Naive B cell (primary cell): ENCODE measurements at regions not wholly inside any gene's neighbourhood (a gene's known extent, or its start where the extent isn't known, plus 50 kb on each side); places are given as distances from the start of the nearest gene placed in this dataset.
A peak's percentile ranks its signal among the peaks of the same experiment; 100 is the strongest.

Experiments used
- ATAC-seq, 2 donors: fragments of 150-1000 bp; cut with Tn5 transposase; 2 replicates each; pipeline ENCODE4 v1.10.0; 2021; ENCODE audit warnings: low read depth in 2 of 2, mild to moderate bottlenecking in 2 of 2, moderate library complexity in 2 of 2
- DNase-seq: peaks from one replicate; pipeline ENCODE4 v3.0.0; 2022
- H3K27ac Mint-ChIP-seq, 6 donors: one replicate each; pipeline ENCODE4 v1.8.0; 2020 to 2022; ENCODE audit warnings: mild to moderate bottlenecking in 6 of 6, mixed read lengths in 6 of 6, moderate library complexity in 5 of 6, inconsistent platforms in 2 of 6
- H3K27me3 Mint-ChIP-seq, 3 donors: one replicate each; pipeline ENCODE4 v1.8.0; 2021 to 2022; ENCODE audit warnings: mixed read lengths in 3 of 3, mild to moderate bottlenecking in 1 of 3
- H3K36me3 Mint-ChIP-seq, 2 donors: one replicate each; pipeline ENCODE4 v1.8.0; 2020 to 2022; ENCODE audit warnings: mixed read lengths in 2 of 2, inconsistent platforms in 1 of 2, mild to moderate bottlenecking in 1 of 2
- H3K4me1 Mint-ChIP-seq, 3 donors: one replicate each; pipeline ENCODE4 v1.8.0; 2020 to 2022; ENCODE audit warnings: mixed read lengths in 3 of 3, inconsistent platforms in 1 of 3, mild to moderate bottlenecking in 1 of 3, moderate library complexity in 1 of 3
- H3K4me3 Mint-ChIP-seq, 8 donors: one replicate each; pipeline ENCODE4 v1.8.0; 2020 to 2022; ENCODE audit warnings: mild to moderate bottlenecking in 8 of 8, mixed read lengths in 8 of 8, moderate library complexity in 8 of 8, inconsistent platforms in 2 of 8
- H3K9me3 Mint-ChIP-seq, 7 donors: one replicate each; pipeline ENCODE4 v1.8.0; 2020 to 2022; ENCODE audit warnings: mixed read lengths in 7 of 7, mild to moderate bottlenecking in 5 of 7, inconsistent platforms in 2 of 7, moderate library complexity in 1 of 7

GRCh38 chr20:39277185-39277584 is 315.0 kb downstream of the DHX35 start:
- Mint-ChIP-seq H3K36me3 (no peaks in the 10 kb centered on the region), H3K27ac (no peak overlapping the region), H3K4me1 (no peaks in the 10 kb centered on the region), H3K27me3 (peaks cover 9 to 17% (median 16%) of the 10 kb centered on the region in 3 donors), H3K9me3 (peaks cover 0 to 5% (median 3%) of the 10 kb centered on the region in 7 donors), H3K4me3 (no peak overlapping the region)
- ATAC-seq (no peak), DNase-seq (no peak)

DNA sequence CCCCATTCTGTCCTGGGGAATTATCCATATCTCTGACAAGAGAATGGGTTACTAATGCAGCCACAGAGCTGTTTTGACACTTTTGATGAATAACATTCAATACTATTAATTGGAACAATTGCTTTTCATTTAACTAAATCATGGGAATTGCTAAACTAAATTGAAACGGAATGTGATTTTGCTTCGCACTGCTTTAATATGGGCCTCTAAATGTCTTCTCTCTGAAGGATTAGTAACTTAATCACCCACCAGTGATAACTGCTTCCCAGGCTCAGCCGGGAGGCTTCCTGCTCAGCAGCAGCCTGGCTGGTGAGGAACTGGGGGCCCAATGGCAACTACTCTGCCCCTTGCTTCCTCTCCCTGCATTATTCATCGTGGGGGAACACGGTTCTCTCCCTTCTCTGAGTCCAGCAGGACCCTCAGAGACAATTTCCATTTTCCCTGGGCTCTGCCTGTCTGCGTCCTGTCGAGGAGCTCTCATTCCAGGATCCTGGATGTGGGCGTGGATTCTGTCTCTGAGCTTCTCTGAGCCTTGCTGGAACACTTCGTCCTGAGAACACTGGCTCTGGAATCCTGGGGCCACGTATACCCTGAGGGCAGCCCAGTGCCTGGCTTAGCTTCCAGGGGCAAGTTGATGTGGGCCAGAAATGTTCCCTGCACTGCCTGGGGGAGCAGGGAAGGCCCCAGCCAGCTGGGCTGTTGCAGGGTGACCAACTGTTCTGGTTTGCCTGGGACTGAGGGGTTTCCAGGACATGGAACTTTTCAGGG is 308.9 kb downstream of the DHX35 start:
- no peaks in the 10 kb centered on the region for H3K9me3 Mint-ChIP-seq
- DNase-seq (no peak), ATAC-seq (no peak)
- no peak overlapping the region for H3K4me3 Mint-ChIP-seq
- no peaks in the 10 kb centered on the region for H3K4me1 Mint-ChIP-seq
- H3K36me3 Mint-ChIP-seq: no peaks in the 10 kb centered on the region
- H3K27ac Mint-ChIP-seq: no peak overlapping the region
- H3K27me3 Mint-ChIP-seq: peaks cover 0 to 13% (median 0%) of the 10 kb centered on the region in 3 donors

DNA sequence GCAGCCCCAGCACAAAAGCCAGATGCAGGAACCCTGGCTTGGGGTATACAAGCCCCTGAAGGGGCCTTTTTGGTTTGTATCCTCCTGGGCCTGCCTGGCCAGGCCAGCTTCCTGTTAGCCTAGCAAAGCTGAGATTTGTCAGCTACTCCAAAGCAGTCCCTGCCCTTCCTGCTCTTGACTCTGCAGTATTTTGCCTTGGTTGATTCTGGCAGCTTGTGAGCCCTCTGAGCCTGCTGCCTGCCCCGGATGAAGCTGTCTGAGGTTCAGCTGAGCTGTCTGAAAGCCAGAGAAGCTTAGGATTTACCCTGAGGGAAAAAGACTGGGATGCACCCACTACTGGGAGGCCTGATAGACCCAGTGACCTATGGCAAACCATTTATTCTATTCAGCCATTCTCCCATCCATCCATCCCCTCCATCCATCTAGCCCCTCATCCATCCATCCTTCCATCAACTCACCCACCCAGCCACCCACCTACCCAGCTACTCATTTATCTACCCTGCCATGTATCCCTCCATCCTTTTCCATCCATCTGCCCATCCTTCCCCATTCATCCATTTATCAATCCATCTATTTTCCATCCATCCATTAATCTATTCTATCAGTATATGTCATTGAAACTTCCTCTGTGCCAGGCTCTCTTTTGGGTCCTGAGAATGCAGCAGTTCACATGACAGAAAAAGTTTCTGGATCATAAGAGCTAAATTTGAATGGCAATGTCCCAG is 307.5 kb downstream of the DHX35 start:
- H3K9me3 Mint-ChIP-seq: no peaks in the 10 kb centered on the region
- H3K27me3 Mint-ChIP-seq: peaks cover 0 to 10% (median 0%) of the 10 kb centered on the region in 3 donors
- no peaks in the 10 kb centered on the region for H3K36me3 Mint-ChIP-seq
- no peak overlapping the region for H3K27ac Mint-ChIP-seq
- no peaks in the 10 kb centered on the region for H3K4me1 Mint-ChIP-seq
- ATAC-seq (no peak), DNase-seq (no peak)
- H3K4me3 Mint-ChIP-seq: no peak overlapping the region

DNA sequence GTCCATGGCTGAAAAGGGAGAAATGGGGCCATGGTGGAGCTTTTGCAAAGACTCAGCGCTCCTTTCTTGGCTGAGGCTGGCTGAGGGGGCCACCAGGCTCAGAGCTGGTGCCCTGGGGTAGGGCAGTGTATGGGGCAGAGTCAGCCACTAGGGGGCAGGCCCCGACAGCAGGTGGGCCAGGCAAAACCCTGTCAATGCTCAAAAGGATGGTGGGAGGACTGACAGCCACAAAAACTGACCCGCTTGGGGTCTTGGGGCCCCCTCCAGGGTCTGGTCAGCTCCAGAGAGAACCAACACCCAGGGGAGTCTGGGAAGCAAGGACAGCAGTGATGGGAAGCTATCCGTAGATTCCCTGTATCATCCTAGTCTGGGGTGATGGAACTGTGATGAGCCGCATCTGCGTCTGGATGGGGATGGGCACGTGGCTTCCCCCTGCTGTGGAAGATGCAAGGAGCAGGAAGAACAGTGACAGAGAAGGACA is 306.9 kb downstream of the DHX35 start:
- Mint-ChIP-seq H3K4me1 (no peaks in the 10 kb centered on the region), H3K27me3 (peaks cover 0 to 6% (median 0%) of the 10 kb centered on the region in 3 donors), H3K4me3 (no peak overlapping the region), H3K9me3 (no peaks in the 10 kb centered on the region), H3K27ac (no peak overlapping the region), H3K36me3 (no peaks in the 10 kb centered on the region)
- peak in 1 of 2 donors; percentile 23 for ATAC-seq
- peak; percentile 4 for DNase-seq

GRCh38 chr20:39268491-39268951 is 306.4 kb downstream of the DHX35 start:
- DNase-seq: no peak
- H3K4me1 Mint-ChIP-seq: no peaks in the 10 kb centered on the region
- no peaks in the 10 kb centered on the region for H3K36me3 Mint-ChIP-seq
- ATAC-seq: no peak
- no peak overlapping the region for H3K27ac Mint-ChIP-seq
- peaks cover 0 to 6% (median 0%) of the 10 kb centered on the region in 3 donors for H3K27me3 Mint-ChIP-seq
- H3K4me3 Mint-ChIP-seq: no peak overlapping the region
- H3K9me3 Mint-ChIP-seq: no peaks in the 10 kb centered on the region

- Mint-ChIP-seq H3K4me3 (no peak overlapping the region), H3K36me3 (no peaks in the 10 kb centered on the region), H3K9me3 (no peaks in the 10 kb centered on the region), H3K27ac (no peak overlapping the region), H3K27me3 (peaks cover 0 to 7% (median 3%) of the 10 kb centered on the region in 3 donors), H3K4me1 (no peaks in the 10 kb centered on the region)
- no peak for DNase-seq
- ATAC-seq: no peak
Measured at GRCh38 chr20:39266989-39267388, 304.8 kb downstream of the DHX35 start.

GRCh38 chr20:39264506-39265172 is 302.5 kb downstream of the DHX35 start:
- H3K4me3 Mint-ChIP-seq: no peak overlapping the region
- DNase-seq: peak; percentile 3
- H3K27me3 Mint-ChIP-seq: peaks cover 0 to 22% (median 12%) of the 10 kb centered on the region in 3 donors
- H3K9me3 Mint-ChIP-seq: no peaks in the 10 kb centered on the region
- ATAC-seq: no peak
- no peak overlapping the region for H3K27ac Mint-ChIP-seq
- H3K36me3 Mint-ChIP-seq: no peaks in the 10 kb centered on the region
- no peaks in the 10 kb centered on the region for H3K4me1 Mint-ChIP-seq

DNA sequence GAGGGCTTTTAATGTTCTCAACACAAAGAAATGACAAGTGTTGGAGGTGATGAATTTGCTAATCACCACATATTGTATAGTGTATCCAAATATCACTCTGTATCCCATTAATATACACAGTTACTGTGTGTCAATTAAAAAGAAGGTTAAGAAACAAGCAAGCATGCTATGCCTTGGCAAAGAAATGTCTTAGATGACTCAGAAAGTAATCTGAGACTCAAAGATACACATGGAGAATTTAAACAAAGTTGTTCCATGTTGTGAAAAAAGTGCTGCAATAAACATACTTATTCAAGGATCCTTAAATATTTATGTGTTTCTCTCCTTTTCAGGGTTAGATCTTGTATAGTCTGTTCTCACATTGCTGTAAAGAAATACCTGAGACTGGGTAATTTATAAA is 300.9 kb downstream of the DHX35 start:
- H3K9me3 Mint-ChIP-seq: no peaks in the 10 kb centered on the region
- no peak overlapping the region for H3K27ac Mint-ChIP-seq
- ATAC-seq (no peak), DNase-seq (no peak)
- no peaks in the 10 kb centered on the region for H3K36me3 Mint-ChIP-seq
- H3K4me1 Mint-ChIP-seq: no peaks in the 10 kb centered on the region
- H3K4me3 Mint-ChIP-seq: no peak overlapping the region
- peaks cover 0 to 22% (median 6%) of the 10 kb centered on the region in 3 donors for H3K27me3 Mint-ChIP-seq

DNA sequence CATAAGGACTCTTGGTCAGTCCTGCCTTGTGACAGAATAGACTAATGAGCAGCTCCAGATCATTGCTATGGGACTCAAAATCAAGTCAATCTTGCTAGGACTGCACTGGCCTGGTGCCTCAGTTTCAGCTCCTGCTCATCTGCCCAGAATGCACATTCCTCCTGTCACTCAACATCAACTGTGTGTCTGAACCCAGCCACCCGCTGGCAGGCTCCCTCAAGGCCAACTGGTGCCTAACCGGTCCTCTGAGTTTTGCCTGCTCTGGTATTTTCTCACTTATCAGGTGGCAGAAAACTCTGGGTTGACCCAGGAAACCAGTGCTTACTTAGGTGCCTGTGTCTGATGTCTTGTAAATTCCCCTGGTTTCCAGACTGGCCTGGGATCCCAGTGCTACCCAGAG is 297.7 kb downstream of the DHX35 start:
- ATAC-seq: no peak
- no peak overlapping the region for H3K27ac Mint-ChIP-seq

GRCh38 chr20:39259010-39259803 is 297.1 kb downstream of the DHX35 start:
- no peaks in the 10 kb centered on the region for H3K36me3 Mint-ChIP-seq
- H3K27ac Mint-ChIP-seq: no peak overlapping the region
- no peak for ATAC-seq
- no peaks in the 10 kb centered on the region for H3K9me3 Mint-ChIP-seq
- no peak overlapping the region for H3K4me3 Mint-ChIP-seq
- peaks cover 0 to 22% (median 6%) of the 10 kb centered on the region in 3 donors for H3K27me3 Mint-ChIP-seq
- DNase-seq: no peak
- H3K4me1 Mint-ChIP-seq: no peaks in the 10 kb centered on the region

More for the DNA sequence above, 297.7 kb downstream of the DHX35 start:
- Mint-ChIP-seq H3K36me3 (no peaks in the 10 kb centered on the region), H3K27me3 (peaks cover 0 to 22% (median 6%) of the 10 kb centered on the region in 3 donors), H3K9me3 (no peaks in the 10 kb centered on the region), H3K4me3 (no peak overlapping the region), H3K4me1 (no peaks in the 10 kb centered on the region)
- no peak for DNase-seq

GRCh38 chr20:39258253-39258652 is 296.1 kb downstream of the DHX35 start:
- Mint-ChIP-seq H3K9me3 (no peaks in the 10 kb centered on the region), H3K27ac (no peak overlapping the region), H3K4me1 (no peaks in the 10 kb centered on the region), H3K36me3 (no peaks in the 10 kb centered on the region), H3K27me3 (peaks cover 0 to 22% (median 6%) of the 10 kb centered on the region in 3 donors), H3K4me3 (no peak overlapping the region)
- no peak for DNase-seq
- no peak for ATAC-seq

DNA sequence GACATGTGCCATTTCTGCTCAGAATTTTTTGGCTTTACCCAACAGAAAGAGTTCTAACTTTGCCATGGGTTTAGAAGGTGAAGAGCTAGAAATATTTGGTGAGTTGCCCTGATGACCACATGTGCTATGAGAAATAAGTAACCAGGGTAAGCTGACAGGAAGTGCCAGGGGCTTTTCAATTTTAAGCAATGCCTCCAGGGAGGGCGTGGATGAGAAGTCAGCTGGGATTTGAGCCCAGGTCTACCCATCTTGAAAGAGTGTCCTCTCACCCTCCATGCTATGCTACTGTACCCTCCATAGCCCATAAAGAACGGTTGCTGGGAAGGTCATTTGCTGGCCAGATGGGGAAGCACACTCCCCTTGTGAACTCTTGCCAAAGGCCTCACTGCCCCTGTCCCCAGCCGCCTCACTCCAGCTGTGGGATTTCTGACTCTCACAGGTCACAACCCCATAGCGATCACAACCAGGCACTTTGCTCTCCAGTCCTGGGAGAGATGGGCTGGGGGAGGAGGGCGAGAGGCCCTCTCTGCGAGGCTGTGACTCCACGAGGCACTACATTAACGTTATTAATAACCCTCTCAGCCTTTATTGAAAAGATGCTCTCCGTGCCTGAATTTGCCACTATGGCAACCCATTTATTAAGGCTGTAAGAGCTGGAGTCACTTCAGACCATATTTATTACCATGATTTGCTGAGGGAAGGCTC is 291.1 kb downstream of the DHX35 start:
- H3K9me3 Mint-ChIP-seq: no peaks in the 10 kb centered on the region
- ATAC-seq (no peak), DNase-seq (no peak)
- H3K4me3 Mint-ChIP-seq: no peak overlapping the region
- H3K4me1 Mint-ChIP-seq: no peaks in the 10 kb centered on the region
- peaks cover 0 to 6% (median 0%) of the 10 kb centered on the region in 3 donors for H3K27me3 Mint-ChIP-seq
- H3K27ac Mint-ChIP-seq: peak overlapping the region in 1 of 6 donors; percentile 1
- no peaks in the 10 kb centered on the region for H3K36me3 Mint-ChIP-seq
